Keratinocyte (primary cell): ENCODE measurements at regions not wholly inside any gene's neighbourhood (a gene's known extent, or its start where the extent isn't known, plus 50 kb on each side); places are given as distances from the start of the nearest gene placed in this dataset.

Experiments used
- DNase-seq: peaks from one replicate; pipeline ENCODE4 v3.0.0-alpha.2; 2011; ENCODE audit warnings: low read depth, missing footprints, low spot score
- FAIRE-seq: peaks from 2 replicates; lab custom pipeline; 2011; peaks lifted over from hg19 to GRCh38; lab: Jason Lieb, UNC
- H2AFZ ChIP-seq: 2 replicates; pipeline ENCODE4 v1.6.0; 2012; ENCODE audit warnings: low read length, control low read depth, inconsistent platforms; ENCODE audit not compliant: control insufficient read depth
- H3K27ac ChIP-seq: 2 replicates; pipeline ENCODE4 v1.5.1; 2011; ENCODE audit warnings: low read length; ENCODE audit not compliant: control insufficient read depth, insufficient read depth
- H3K27me3 ChIP-seq: 3 replicates; pipeline ENCODE4 v1.6.0; 2011; ENCODE audit warnings: low read length; ENCODE audit not compliant: control insufficient read depth, insufficient read depth; ENCODE audit errors: extremely low read depth
- H3K36me3 ChIP-seq, 2 experiments: 2 replicates in 1 of 2; 3 replicates in 1 of 2; pipeline ENCODE4 v1.5.1; 2011; ENCODE audit warnings: low read length in 2 of 2, mild to moderate bottlenecking in 1 of 2; ENCODE audit not compliant: control insufficient read depth in 2 of 2, insufficient read depth in 2 of 2; ENCODE audit errors: extremely low read depth in 1 of 2
- H3K4me1 ChIP-seq: 3 replicates; pipeline ENCODE4 v1.5.1; 2011; ENCODE audit warnings: low read length; ENCODE audit not compliant: control insufficient read depth, insufficient read depth; ENCODE audit errors: extremely low read depth
- H3K4me2 ChIP-seq: 3 replicates; pipeline ENCODE4 v1.6.0; 2011; ENCODE audit warnings: low read depth, low read length; ENCODE audit not compliant: control insufficient read depth, insufficient read depth; ENCODE audit errors: extremely low read depth
- H3K4me3 ChIP-seq, 3 experiments: fragments of 200-600 bp in 1 of 3; sonication (generic) in 1 of 3; 2 replicates in 2 of 3; 3 replicates in 1 of 3; pipeline ENCODE4 v1.5.1; 2011 to 2016; ENCODE audit warnings: low read length in 3 of 3, mild to moderate bottlenecking in 3 of 3, control low read depth in 2 of 3, inconsistent platforms in 1 of 3, low read depth in 1 of 3, mixed read lengths in 1 of 3, mixed run types in 1 of 3, moderate library complexity in 1 of 3; ENCODE audit not compliant: control insufficient read depth in 2 of 3, insufficient read depth in 2 of 3; ENCODE audit errors: extremely low read depth in 1 of 3
- H3K79me2 ChIP-seq: 2 replicates; pipeline ENCODE4 v1.6.0; 2012; ENCODE audit warnings: low read length; ENCODE audit not compliant: control insufficient read depth, insufficient read depth
- H3K9ac ChIP-seq: 3 replicates; pipeline ENCODE4 v1.6.0; 2011; ENCODE audit warnings: low read length; ENCODE audit not compliant: control insufficient read depth, insufficient read depth; ENCODE audit errors: extremely low read depth
- H3K9me1 ChIP-seq: 3 replicates; pipeline ENCODE4 v1.6.0; 2011; ENCODE audit warnings: low read length; ENCODE audit not compliant: control insufficient read depth, insufficient read depth; ENCODE audit errors: extremely low read depth
- H3K9me3 ChIP-seq: 2 replicates; pipeline ENCODE4 v1.5.1; 2012; ENCODE audit warnings: low read depth, low read length; ENCODE audit not compliant: control insufficient read depth
- H4K20me1 ChIP-seq: 3 replicates; pipeline ENCODE4 v1.6.0; 2011; ENCODE audit warnings: low read length; ENCODE audit not compliant: control insufficient read depth, insufficient read depth; ENCODE audit errors: extremely low read depth
- CTCF ChIP-seq, 3 experiments: IDR thresholded peaks in 1 of 3; conservative IDR thresholded peaks in 1 of 3; optimal IDR thresholded peaks in 1 of 3; 2 replicates in 2 of 3; 3 replicates in 1 of 3; pipeline versions ENCODE3 to v1.5.1; 2011; ENCODE audit warnings: low read length in 3 of 3, mild to moderate bottlenecking in 3 of 3, moderate library complexity in 2 of 3, control low read depth in 1 of 3, inconsistent platforms in 1 of 3; ENCODE audit not compliant: insufficient read depth in 2 of 3; ENCODE audit errors: extremely low read depth in 1 of 3
- EZH2 ChIP-seq: IDR thresholded peaks from one replicate; pipeline ENCODE4 v1.6.1; 2012; ENCODE audit warnings: inconsistent platforms, mild to moderate bottlenecking, low read length, moderate library complexity
- dilution Hi-C: fragments of 300-500 bp; cut with MboI; formaldehyde crosslinking; loops from one replicate; pipeline ENCODE4 v1.7.0; 2020; ENCODE audit warnings: low sequenced_read_pairs; ENCODE audit not compliant: extremely low pct_ligation_motif_present

DNA sequence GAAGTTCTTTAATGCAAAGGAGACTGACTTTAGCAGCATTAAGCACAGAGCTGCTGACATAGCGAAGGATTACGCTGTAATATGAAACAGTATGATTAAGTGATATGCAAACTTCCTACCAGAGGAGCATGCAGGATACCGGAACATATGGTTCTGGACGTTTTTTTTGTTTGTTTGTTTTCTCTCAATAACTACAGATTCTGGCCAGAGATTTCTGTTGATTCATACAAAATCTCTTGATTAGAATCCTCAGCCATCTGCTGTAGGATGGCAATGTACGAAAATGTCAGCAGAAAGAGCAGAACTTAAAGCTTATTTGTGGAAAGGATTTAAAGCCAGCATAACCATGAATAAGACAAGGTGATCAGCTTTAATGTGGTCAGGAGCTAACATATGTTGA, 970.7 kb downstream of the KCNT2 start:
- H3K9ac ChIP-seq = no peak overlapping the region
- no peaks in the 10 kb centered on the region for H3K36me3 ChIP-seq
- no peaks in the 10 kb centered on the region for H3K9me3 ChIP-seq
- FAIRE-seq = no peak
- H3K9me1 ChIP-seq = no peaks in the 10 kb centered on the region
- TF ChIP-seq EZH2 = no peak
- TF ChIP-seq CTCF (optimal IDR thresholded peaks at IDR 0.05 in 1 of 3, IDR thresholded peaks at IDR 0.05 in 1 of 3, conservative IDR thresholded peaks at IDR 0.05 in 1 of 3; ENCODE audit: extremely low read depth in 1 of 3, insufficient read depth in 2 of 3, low read length in 3 of 3) = no peak
- dilution Hi-C loops = no loop called here
- no peaks in the 10 kb centered on the region for H3K27me3 ChIP-seq
- H3K4me1 ChIP-seq = no peaks in the 10 kb centered on the region
- no peak overlapping the region for H2AFZ ChIP-seq
- H3K4me3 ChIP-seq = no peak overlapping the region
- DNase-seq = no peak
- no peak overlapping the region for H3K4me2 ChIP-seq
- H3K79me2 ChIP-seq = no peaks in the 10 kb centered on the region
- H4K20me1 ChIP-seq = no peaks in the 10 kb centered on the region
- no peak overlapping the region for H3K27ac ChIP-seq

GRCh38 chr1:195618287-195618686, 990.0 kb downstream of the KCNT2 start:
- no peaks in the 10 kb centered on the region for H3K79me2 ChIP-seq
- no peaks in the 10 kb centered on the region for H3K9me1 ChIP-seq
- H3K4me1 ChIP-seq = no peaks in the 10 kb centered on the region
- H3K4me3 ChIP-seq = no peak overlapping the region
- dilution Hi-C loops = no loop called here
- FAIRE-seq (no peak), DNase-seq (no peak)
- no peak for TF ChIP-seq EZH2
- no peak for TF ChIP-seq CTCF (optimal IDR thresholded peaks at IDR 0.05 in 1 of 3, IDR thresholded peaks at IDR 0.05 in 1 of 3, conservative IDR thresholded peaks at IDR 0.05 in 1 of 3; ENCODE audit: extremely low read depth in 1 of 3, insufficient read depth in 2 of 3, low read length in 3 of 3)
- H3K27ac ChIP-seq = no peak overlapping the region
- no peak overlapping the region for H2AFZ ChIP-seq
- H3K9ac ChIP-seq = no peak overlapping the region
- no peaks in the 10 kb centered on the region for H4K20me1 ChIP-seq
- no peak overlapping the region for H3K4me2 ChIP-seq
- H3K36me3 ChIP-seq = no peaks in the 10 kb centered on the region
- no peaks in the 10 kb centered on the region for H3K9me3 ChIP-seq
- H3K27me3 ChIP-seq = no peaks in the 10 kb centered on the region
